ENCODE measurements at regions not wholly inside any gene's neighbourhood (a gene's known extent, or its start where the extent isn't known, plus 50 kb on each side); places are given as distances from the start of the nearest gene placed in this dataset.

DNA sequence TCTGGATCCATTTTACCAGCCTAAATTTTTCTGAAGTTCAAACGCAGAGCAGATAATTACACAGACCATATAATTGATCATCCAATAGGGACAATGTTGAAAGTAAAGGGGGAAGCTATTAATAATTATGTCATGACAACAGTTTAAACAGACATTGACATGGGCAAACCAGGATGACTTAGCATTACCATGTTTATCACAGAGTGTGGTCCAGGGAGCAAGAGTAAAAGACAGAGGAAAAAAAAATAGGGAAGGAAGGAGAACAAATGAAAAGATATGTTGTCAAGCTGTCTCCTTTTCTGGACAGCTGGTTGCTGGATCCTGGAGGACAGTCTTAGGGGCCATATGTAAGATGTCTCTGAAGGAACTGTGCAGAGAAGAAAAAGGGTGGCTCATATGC, 69.4 kb upstream of the FBXL4 start:
- Histone ChIP-seq H2BK15ac (ENCODE audit: low read depth, low read length) (no peak overlapping the region), H3K4me2 (ENCODE audit: insufficient read depth, insufficient read length, low read length) (no peak overlapping the region), H2BK5ac (ENCODE audit: insufficient read length, low read length) (no peak overlapping the region), H4K5ac (ENCODE audit: insufficient read length, low read depth, low read length) (no peak overlapping the region), H3K27ac (ENCODE audit: insufficient read length, low read depth, low read length) (no peak overlapping the region), H2BK20ac (ENCODE audit: low read depth, low read length, poor library complexity, severe bottlenecking) (no peak overlapping the region), H2BK120ac (ENCODE audit: low read depth, low read length, poor library complexity, severe bottlenecking) (no peak overlapping the region), H3T11ph (ENCODE audit: low read length) (no peak overlapping the region), H3K4ac (ENCODE audit: low read depth, low read length) (no peak overlapping the region), H3K23ac (ENCODE audit: insufficient read length, low read depth, low read length) (no peak overlapping the region), H3K27me3 (ENCODE audit: insufficient read depth, low read length) (no peaks in the 10 kb centered on the region), H3K79me2 (ENCODE audit: insufficient read depth, low read length) (no peaks in the 10 kb centered on the region), H2AFZ (ENCODE audit: low read length) (no peak overlapping the region), H2AK5ac (ENCODE audit: insufficient read length, low read length) (no peak overlapping the region), H3K4me1 (ENCODE audit: insufficient read depth, low read length) (no peaks in the 10 kb centered on the region), H4K8ac (replicated peaks; ENCODE audit: insufficient read length, low read depth, low read length) (no peak overlapping the region), H4K91ac (ENCODE audit: insufficient read length, low read depth, low read length) (no peak overlapping the region), H3K23me2 (ENCODE audit: insufficient read length, low read depth, low read length, poor library complexity, severe bottlenecking) (no peaks in the 10 kb centered on the region), H3K9ac (ENCODE audit: extremely low read depth, insufficient read length, low read length) (no peak overlapping the region), H2BK12ac (ENCODE audit: insufficient read length, low read depth, low read length) (no peak overlapping the region), H3K56ac (ENCODE audit: insufficient read length, low read depth, low read length) (no peak overlapping the region), H4K20me1 (ENCODE audit: control insufficient read depth, insufficient read depth, insufficient read length) (no peaks in the 10 kb centered on the region), H3K79me1 (ENCODE audit: insufficient read depth, low read depth, low read length, poor library complexity, severe bottlenecking) (no peaks in the 10 kb centered on the region), H3K9me3 (ENCODE audit: control insufficient read depth, low read depth, low read length) (no peaks in the 10 kb centered on the region), H3K18ac (ENCODE audit: insufficient read length, low read depth, low read length) (no peak overlapping the region), H3K14ac (ENCODE audit: insufficient read depth, low read length) (no peak overlapping the region)
- WGBS (ENCODE audit: extremely low coverage, insufficient read length, low lambda C conversion rate): no CpG with 5 or more reads among the region's 1 CpG
- Mint-ChIP-seq H3K36me3 (ENCODE audit: insufficient read depth in 1 of 3, low read depth in 3 of 3) (no peaks in the 10 kb centered on the region; a peak in 1 of 7 replicates), H3K27ac (no peak overlapping the region), H3K27me3 (ENCODE audit: low read depth) (no peaks in the 10 kb centered on the region; the same call in 1 of the 2 replicates), H3K4me1 (no peaks in the 10 kb centered on the region), H3K4me3 (no peak overlapping the region), H3K9me3 (no peaks in the 10 kb centered on the region)
- TF ChIP-seq, protein P1, sequence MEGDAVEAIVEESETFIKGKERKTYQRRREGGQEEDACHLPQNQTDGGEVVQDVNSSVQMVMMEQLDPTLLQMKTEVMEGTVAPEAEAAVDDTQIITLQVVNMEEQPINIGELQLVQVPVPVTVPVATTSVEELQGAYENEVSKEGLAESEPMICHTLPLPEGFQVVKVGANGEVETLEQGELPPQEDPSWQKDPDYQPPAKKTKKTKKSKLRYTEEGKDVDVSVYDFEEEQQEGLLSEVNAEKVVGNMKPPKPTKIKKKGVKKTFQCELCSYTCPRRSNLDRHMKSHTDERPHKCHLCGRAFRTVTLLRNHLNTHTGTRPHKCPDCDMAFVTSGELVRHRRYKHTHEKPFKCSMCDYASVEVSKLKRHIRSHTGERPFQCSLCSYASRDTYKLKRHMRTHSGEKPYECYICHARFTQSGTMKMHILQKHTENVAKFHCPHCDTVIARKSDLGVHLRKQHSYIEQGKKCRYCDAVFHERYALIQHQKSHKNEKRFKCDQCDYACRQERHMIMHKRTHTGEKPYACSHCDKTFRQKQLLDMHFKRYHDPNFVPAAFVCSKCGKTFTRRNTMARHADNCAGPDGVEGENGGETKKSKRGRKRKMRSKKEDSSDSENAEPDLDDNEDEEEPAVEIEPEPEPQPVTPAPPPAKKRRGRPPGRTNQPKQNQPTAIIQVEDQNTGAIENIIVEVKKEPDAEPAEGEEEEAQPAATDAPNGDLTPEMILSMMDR (conservative IDR thresholded peaks at IDR 0.05): no peak
- no peak for DNase-seq
